GM19372 (cell line): ENCODE measurements at regions not wholly inside any gene's neighbourhood (a gene's known extent, or its start where the extent isn't known, plus 50 kb on each side); places are given as distances from the start of the nearest gene placed in this dataset.

ENCODE experiments used
- ATAC-seq: cut with Tn5 transposase; IDR thresholded peaks from one replicate; pipeline ENCODE4 v1.9.1; 2021; ENCODE audit warnings: mild to moderate bottlenecking, low read depth, moderate library complexity; ENCODE audit not compliant: unreplicated experiment

DNA sequence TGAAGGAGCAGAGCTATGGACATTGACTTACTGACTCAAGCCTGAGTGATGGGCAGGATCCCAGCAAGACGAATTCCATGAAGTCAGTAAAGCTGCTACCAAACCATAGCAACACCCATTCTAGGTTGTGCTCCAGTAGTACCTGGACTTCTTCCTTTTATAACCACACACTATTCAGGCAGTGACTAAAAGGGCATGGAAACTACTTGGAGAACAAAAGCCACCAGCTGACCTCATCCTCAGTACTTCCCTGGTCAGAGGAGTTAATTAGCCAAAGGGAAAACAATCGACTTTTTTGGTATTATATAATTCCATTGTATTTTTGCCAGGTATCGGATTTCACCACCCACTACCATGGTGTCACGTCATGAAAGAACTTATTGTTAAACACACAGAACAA lies 237.1 kb downstream of the TTC32 start:
- ATAC-seq = no peak

GRCh38 chr2:19659024-19659792 lies 242.6 kb downstream of the TTC32 start:
- ATAC-seq = no peak

GRCh38 chr2:19656011-19656410 lies 245.8 kb downstream of the TTC32 start:
- ATAC-seq = no peak

DNA sequence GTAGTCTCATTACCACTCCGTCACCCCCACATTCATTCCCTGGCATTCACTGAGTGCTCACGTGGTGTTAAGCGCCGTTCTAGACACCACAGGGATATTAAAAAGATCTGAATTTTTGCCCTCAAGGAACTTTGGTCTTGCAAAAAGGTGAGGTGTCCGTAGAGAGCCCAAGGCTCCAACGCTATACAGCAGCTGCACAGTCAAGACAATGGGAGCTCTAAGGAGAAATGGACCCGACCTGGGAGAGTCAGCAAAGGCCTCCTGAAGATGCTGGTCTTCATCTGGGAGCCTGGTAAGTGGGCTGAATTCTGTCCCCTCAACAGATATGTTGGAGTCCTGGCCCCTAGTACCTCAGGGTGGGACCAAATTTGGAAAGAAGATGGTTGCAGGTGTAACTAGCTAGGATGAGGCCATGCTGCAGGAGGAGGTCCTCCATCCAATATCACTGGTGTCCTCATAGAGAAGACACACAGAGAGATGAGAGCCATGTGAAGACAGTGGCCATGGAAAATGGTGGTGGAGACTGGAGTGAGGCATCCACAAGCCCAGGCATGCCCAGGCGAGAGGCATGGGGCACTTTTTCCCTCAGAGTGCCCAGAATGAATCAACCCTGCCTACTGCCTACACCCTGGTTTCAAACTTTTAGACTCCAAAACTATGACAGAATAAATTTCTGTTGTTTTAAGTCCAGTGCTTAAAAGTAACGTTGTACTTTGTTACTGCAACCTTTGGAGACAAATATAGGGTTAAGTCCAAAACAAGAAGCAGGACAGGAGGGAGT lies 247.3 kb downstream of the TTC32 start:
- ATAC-seq = no peak

- no peak for ATAC-seq
These were observed 248.3 kb downstream of the TTC32 start for GRCh38 chr2:19653509-19653908.

GRCh38 chr2:19652811-19653210 lies 249.0 kb downstream of the TTC32 start:
- ATAC-seq = no peak

GRCh38 chr2:19651466-19651865 lies 250.3 kb downstream of the TTC32 start:
- no peak for ATAC-seq

- no peak for ATAC-seq
These were observed 251.9 kb downstream of the TTC32 start for GRCh38 chr2:19649785-19650380.

GRCh38 chr2:19649142-19649541 lies 252.6 kb downstream of the TTC32 start:
- ATAC-seq = no peak

GRCh38 chr2:19648583-19648982 lies 253.2 kb downstream of the TTC32 start:
- no peak for ATAC-seq

DNA sequence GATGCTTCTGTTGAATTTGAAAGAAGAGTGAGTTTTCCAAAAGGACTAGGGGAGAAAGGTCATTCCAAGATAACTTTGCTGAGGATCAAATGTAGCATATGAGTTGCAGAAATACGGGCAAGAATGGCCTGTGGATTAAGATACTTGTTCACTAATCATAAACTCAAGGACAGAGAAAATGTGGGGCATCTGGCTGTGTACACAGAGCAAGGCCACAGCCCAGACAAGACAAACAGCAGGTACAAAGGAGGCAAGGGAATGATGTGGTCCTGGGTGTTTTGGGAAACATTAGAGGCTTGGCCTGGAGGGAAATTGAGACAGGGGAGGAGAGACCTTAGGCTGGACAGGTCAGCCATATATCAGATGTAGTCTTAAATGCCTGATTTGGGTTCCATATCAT lies 254.8 kb downstream of the TTC32 start:
- no peak for ATAC-seq

GRCh38 chr2:19644763-19645162 lies 257.0 kb downstream of the TTC32 start:
- no peak for ATAC-seq

GRCh38 chr2:19643117-19643518 lies 258.7 kb downstream of the TTC32 start:
- ATAC-seq = peak; percentile 74

- no peak for ATAC-seq
These were observed 259.3 kb downstream of the TTC32 start for GRCh38 chr2:19642501-19642900.

DNA sequence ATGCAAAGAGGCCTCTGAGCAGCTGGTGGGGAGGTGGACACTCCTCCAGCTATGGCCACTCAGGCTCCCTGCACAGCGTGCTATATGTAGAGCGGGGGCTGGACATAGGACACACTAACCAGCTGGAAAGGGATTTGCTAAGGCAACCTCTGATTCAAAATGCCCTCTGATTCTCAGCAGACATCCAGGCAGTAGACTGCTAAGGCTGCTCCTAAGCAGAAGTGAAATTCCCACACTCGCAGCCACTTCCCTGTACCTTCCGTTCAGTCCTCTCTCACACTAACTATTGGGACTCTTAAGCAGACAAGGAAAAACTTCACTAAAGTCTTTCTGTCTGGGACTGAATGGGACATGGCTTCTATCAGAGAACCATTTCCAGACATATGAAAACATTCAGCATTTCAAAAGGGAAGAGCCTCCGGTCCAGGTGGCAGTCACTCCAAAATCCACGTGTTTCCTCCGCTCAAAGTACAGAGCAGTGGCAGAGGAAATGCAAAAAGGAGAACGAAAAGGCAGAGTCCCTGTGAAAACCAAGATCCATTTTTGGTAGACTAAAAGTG lies 265.8 kb downstream of the TTC32 start:
- no peak for ATAC-seq

GRCh38 chr2:19632403-19632991 lies 269.3 kb downstream of the TTC32 start:
- no peak for ATAC-seq

DNA sequence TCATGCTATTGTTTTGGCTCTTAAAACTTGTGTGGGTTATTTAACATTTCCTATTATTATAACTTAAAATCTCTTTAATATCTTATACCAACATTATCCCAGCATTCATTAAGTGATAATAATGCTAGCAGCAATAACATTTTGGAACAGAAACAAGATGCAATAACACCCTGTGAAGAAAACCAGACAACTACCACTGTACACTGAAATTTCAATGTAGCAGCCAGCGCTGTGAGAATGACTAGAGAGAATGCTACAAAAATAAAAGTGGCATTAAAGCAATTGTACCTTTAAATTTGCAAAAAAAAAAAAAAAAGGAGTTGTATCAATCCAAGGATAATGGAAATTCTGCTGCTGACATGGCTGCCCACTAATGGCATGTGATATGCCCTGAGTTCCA lies 269.9 kb downstream of the TTC32 start:
- ATAC-seq = no peak

DNA sequence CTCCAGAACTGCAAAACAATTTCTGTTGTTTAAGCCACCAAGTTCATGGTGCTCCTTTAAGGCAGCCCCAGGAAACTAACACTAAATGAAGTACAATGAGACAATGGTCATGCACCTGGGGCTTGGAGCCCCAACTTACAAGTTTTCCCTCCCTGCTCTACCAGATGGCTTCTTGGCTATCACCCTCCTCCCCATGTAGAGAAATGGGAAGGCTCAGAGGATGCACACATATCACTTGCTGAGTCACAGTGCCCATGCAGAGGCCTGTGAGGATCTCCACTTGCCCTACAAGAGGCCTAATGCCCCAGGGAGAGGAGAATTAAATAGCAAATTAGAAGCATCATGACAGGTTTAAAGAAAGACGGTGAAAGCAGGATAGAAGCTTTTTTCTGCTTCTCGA lies 270.9 kb downstream of the TTC32 start:
- ATAC-seq = no peak

GRCh38 chr2:19627359-19627758 lies 268.9 kb upstream of the OSR1 start:
- no peak for ATAC-seq

GRCh38 chr2:19623488-19623887 lies 265.1 kb upstream of the OSR1 start:
- ATAC-seq = no peak
